Keratinocyte (primary cell): ENCODE measurements at regions not wholly inside any gene's neighbourhood (a gene's known extent, or its start where the extent isn't known, plus 50 kb on each side); places are given as distances from the start of the nearest gene placed in this dataset.
A peak's percentile ranks its signal among the peaks of the same experiment; 100 is the strongest.

ENCODE experiments used
- DNase-seq: peaks from one replicate; pipeline ENCODE4 v3.0.0-alpha.2; 2011; ENCODE audit warnings: low read depth, missing footprints, low spot score
- FAIRE-seq: peaks from 2 replicates; lab custom pipeline; 2011; peaks lifted over from hg19 to GRCh38; lab: Jason Lieb, UNC
- H2AFZ ChIP-seq: 2 replicates; pipeline ENCODE4 v1.6.0; 2012; ENCODE audit warnings: low read length, control low read depth, inconsistent platforms; ENCODE audit not compliant: control insufficient read depth
- H3K27ac ChIP-seq: 2 replicates; pipeline ENCODE4 v1.5.1; 2011; ENCODE audit warnings: low read length; ENCODE audit not compliant: control insufficient read depth, insufficient read depth
- H3K27me3 ChIP-seq: 3 replicates; pipeline ENCODE4 v1.6.0; 2011; ENCODE audit warnings: low read length; ENCODE audit not compliant: control insufficient read depth, insufficient read depth; ENCODE audit errors: extremely low read depth
- H3K36me3 ChIP-seq, 2 experiments: 2 replicates in 1 of 2; 3 replicates in 1 of 2; pipeline ENCODE4 v1.5.1; 2011; ENCODE audit warnings: low read length in 2 of 2, mild to moderate bottlenecking in 1 of 2; ENCODE audit not compliant: control insufficient read depth in 2 of 2, insufficient read depth in 2 of 2; ENCODE audit errors: extremely low read depth in 1 of 2
- H3K4me1 ChIP-seq: 3 replicates; pipeline ENCODE4 v1.5.1; 2011; ENCODE audit warnings: low read length; ENCODE audit not compliant: control insufficient read depth, insufficient read depth; ENCODE audit errors: extremely low read depth
- H3K4me2 ChIP-seq: 3 replicates; pipeline ENCODE4 v1.6.0; 2011; ENCODE audit warnings: low read depth, low read length; ENCODE audit not compliant: control insufficient read depth, insufficient read depth; ENCODE audit errors: extremely low read depth
- H3K4me3 ChIP-seq, 3 experiments: fragments of 200-600 bp in 1 of 3; sonication (generic) in 1 of 3; 2 replicates in 2 of 3; 3 replicates in 1 of 3; pipeline ENCODE4 v1.5.1; 2011 to 2016; ENCODE audit warnings: low read length in 3 of 3, mild to moderate bottlenecking in 3 of 3, control low read depth in 2 of 3, inconsistent platforms in 1 of 3, low read depth in 1 of 3, mixed read lengths in 1 of 3, mixed run types in 1 of 3, moderate library complexity in 1 of 3; ENCODE audit not compliant: control insufficient read depth in 2 of 3, insufficient read depth in 2 of 3; ENCODE audit errors: extremely low read depth in 1 of 3
- H3K79me2 ChIP-seq: 2 replicates; pipeline ENCODE4 v1.6.0; 2012; ENCODE audit warnings: low read length; ENCODE audit not compliant: control insufficient read depth, insufficient read depth
- H3K9ac ChIP-seq: 3 replicates; pipeline ENCODE4 v1.6.0; 2011; ENCODE audit warnings: low read length; ENCODE audit not compliant: control insufficient read depth, insufficient read depth; ENCODE audit errors: extremely low read depth
- H3K9me1 ChIP-seq: 3 replicates; pipeline ENCODE4 v1.6.0; 2011; ENCODE audit warnings: low read length; ENCODE audit not compliant: control insufficient read depth, insufficient read depth; ENCODE audit errors: extremely low read depth
- H3K9me3 ChIP-seq: 2 replicates; pipeline ENCODE4 v1.5.1; 2012; ENCODE audit warnings: low read depth, low read length; ENCODE audit not compliant: control insufficient read depth
- H4K20me1 ChIP-seq: 3 replicates; pipeline ENCODE4 v1.6.0; 2011; ENCODE audit warnings: low read length; ENCODE audit not compliant: control insufficient read depth, insufficient read depth; ENCODE audit errors: extremely low read depth
- EZH2 ChIP-seq: IDR thresholded peaks from one replicate; pipeline ENCODE4 v1.6.1; 2012; ENCODE audit warnings: inconsistent platforms, mild to moderate bottlenecking, low read length, moderate library complexity
- dilution Hi-C: fragments of 300-500 bp; cut with MboI; formaldehyde crosslinking; loops from one replicate; pipeline ENCODE4 v1.7.0; 2020; ENCODE audit warnings: low sequenced_read_pairs; ENCODE audit not compliant: extremely low pct_ligation_motif_present
- TF ChIP-seq, protein P1 (sequence below), 3 experiments: IDR thresholded peaks in 1 of 3; conservative IDR thresholded peaks in 1 of 3; optimal IDR thresholded peaks in 1 of 3; 2 replicates in 2 of 3; 3 replicates in 1 of 3; pipeline versions ENCODE3 to v1.5.1; 2011; ENCODE audit warnings: low read length in 3 of 3, mild to moderate bottlenecking in 3 of 3, moderate library complexity in 2 of 3, control low read depth in 1 of 3, inconsistent platforms in 1 of 3; ENCODE audit not compliant: insufficient read depth in 2 of 3; ENCODE audit errors: extremely low read depth in 1 of 3

DNA sequence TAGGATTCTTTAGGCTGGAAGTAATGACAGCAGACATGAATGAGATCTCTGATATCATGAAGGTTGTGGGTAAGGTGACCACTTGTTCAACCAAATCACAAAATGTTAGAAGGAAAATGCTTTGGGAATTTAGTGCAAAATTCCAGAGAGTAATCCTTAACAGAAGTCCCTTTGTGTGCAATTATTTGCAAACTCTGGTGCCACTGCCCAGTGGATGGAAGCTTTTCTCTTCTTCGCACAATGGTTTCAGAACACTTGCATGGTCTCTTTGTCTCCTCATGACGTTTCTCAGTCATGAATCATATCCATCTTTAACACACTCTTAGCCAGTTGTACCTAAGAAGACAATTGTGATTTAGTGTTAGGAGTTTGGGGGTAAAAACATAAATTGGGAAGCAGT, 570.4 kb upstream of the ANKRD30A start:
- H3K79me2 ChIP-seq = no peaks in the 10 kb centered on the region
- no peak overlapping the region for H2AFZ ChIP-seq
- H3K36me3 ChIP-seq = no peaks in the 10 kb centered on the region
- FAIRE-seq = peak; percentile 46
- H3K9me3 ChIP-seq = no peaks in the 10 kb centered on the region
- peaks cover 4% of the 10 kb centered on the region for H3K4me1 ChIP-seq
- DNase-seq = no peak
- dilution Hi-C loops = no loop called here
- no peak overlapping the region for H3K9ac ChIP-seq
- TF ChIP-seq EZH2 = no peak
- TF ChIP-seq, protein P1, sequence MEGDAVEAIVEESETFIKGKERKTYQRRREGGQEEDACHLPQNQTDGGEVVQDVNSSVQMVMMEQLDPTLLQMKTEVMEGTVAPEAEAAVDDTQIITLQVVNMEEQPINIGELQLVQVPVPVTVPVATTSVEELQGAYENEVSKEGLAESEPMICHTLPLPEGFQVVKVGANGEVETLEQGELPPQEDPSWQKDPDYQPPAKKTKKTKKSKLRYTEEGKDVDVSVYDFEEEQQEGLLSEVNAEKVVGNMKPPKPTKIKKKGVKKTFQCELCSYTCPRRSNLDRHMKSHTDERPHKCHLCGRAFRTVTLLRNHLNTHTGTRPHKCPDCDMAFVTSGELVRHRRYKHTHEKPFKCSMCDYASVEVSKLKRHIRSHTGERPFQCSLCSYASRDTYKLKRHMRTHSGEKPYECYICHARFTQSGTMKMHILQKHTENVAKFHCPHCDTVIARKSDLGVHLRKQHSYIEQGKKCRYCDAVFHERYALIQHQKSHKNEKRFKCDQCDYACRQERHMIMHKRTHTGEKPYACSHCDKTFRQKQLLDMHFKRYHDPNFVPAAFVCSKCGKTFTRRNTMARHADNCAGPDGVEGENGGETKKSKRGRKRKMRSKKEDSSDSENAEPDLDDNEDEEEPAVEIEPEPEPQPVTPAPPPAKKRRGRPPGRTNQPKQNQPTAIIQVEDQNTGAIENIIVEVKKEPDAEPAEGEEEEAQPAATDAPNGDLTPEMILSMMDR (optimal IDR thresholded peaks at IDR 0.05 in 1 of 3, IDR thresholded peaks at IDR 0.05 in 1 of 3, conservative IDR thresholded peaks at IDR 0.05 in 1 of 3; ENCODE audit: extremely low read depth in 1 of 3, insufficient read depth in 2 of 3, low read length in 3 of 3) = no peak
- H3K27me3 ChIP-seq = no peaks in the 10 kb centered on the region
- no peak overlapping the region for H3K4me3 ChIP-seq
- no peaks in the 10 kb centered on the region for H4K20me1 ChIP-seq
- no peaks in the 10 kb centered on the region for H3K9me1 ChIP-seq
- no peak overlapping the region for H3K4me2 ChIP-seq
- no peak overlapping the region for H3K27ac ChIP-seq

DNA sequence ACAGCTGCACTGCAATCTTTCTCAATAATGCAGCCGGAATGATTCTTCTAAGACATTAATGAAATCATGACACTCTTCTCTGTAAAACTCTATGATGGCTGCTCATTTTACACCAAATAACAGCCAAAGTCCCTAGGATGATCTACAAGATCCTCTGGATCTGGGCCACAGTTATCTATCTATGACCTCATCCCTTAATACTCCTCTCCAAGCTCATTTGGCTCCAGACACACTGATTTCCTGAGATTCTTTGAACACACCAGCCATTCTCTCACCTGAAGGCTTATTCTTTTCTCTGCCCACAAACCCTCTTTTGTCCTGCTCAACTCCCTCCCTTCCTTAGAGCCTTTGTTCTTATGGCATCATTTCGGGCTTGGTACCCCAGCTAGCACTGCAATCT, 577.4 kb upstream of the ANKRD30A start:
- dilution Hi-C loops = no loop called here
- peak; percentile 71 for FAIRE-seq
- no peak overlapping the region for H2AFZ ChIP-seq

More for the DNA sequence above, 577.4 kb upstream of the ANKRD30A start:
- no peak for TF ChIP-seq EZH2
- TF ChIP-seq, protein P1 (optimal IDR thresholded peaks at IDR 0.05 in 1 of 3, IDR thresholded peaks at IDR 0.05 in 1 of 3, conservative IDR thresholded peaks at IDR 0.05 in 1 of 3; ENCODE audit: extremely low read depth in 1 of 3, insufficient read depth in 2 of 3, low read length in 3 of 3) = no peak
- H3K4me2 ChIP-seq = no peak overlapping the region
- no peak for DNase-seq
- no peaks in the 10 kb centered on the region for H3K79me2 ChIP-seq
- H3K27me3 ChIP-seq = no peaks in the 10 kb centered on the region
- H3K36me3 ChIP-seq = no peaks in the 10 kb centered on the region
- H3K27ac ChIP-seq = no peak overlapping the region
- H4K20me1 ChIP-seq = no peaks in the 10 kb centered on the region
- H3K4me1 ChIP-seq = no peaks in the 10 kb centered on the region
- no peaks in the 10 kb centered on the region for H3K9me1 ChIP-seq
- H3K9me3 ChIP-seq = no peaks in the 10 kb centered on the region
- H3K4me3 ChIP-seq = no peak overlapping the region
- H3K9ac ChIP-seq = no peak overlapping the region
